ENCODE measurements at regions not wholly inside any gene's neighbourhood (a gene's known extent, or its start where the extent isn't known, plus 50 kb on each side); places are given as distances from the start of the nearest gene placed in this dataset.

DNA sequence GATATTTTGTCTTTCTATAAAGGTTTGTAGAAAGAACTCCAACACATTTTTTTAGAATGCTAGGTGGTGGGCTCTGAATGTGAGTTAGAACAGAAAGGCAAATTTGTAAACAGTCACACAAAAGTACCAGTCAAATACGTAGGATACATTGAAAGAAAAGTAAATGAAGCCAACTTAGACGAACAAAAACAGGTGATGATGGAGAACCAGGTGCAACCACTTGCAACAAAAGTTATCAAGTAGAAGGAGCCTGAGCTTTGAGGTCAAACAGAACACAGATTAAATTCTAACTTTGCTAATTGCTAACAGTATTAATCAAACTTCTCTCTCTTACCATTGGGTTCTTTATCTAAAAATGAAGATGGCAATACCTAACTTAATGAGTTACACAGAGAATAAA, 62.7 kb upstream of the DAPP1 start:
- Histone ChIP-seq H3K4me1 (no peaks in the 10 kb centered on the region), H2AFZ (replicated peaks) (no peak overlapping the region), H3K9me3 (ENCODE audit: low read depth) (no peaks in the 10 kb centered on the region), H3K36me3 (no peaks in the 10 kb centered on the region), H3K79me2 (ENCODE audit: low read depth) (no peaks in the 10 kb centered on the region), H3K27me3 (no peaks in the 10 kb centered on the region), H3K9ac (no peak overlapping the region), H4K20me1 (ENCODE audit: low read depth) (no peaks in the 10 kb centered on the region), H3F3A (ENCODE audit: low read depth) (no peaks in the 10 kb centered on the region), H3K27ac (no peak overlapping the region), H3K4me2 (no peak overlapping the region), H3K4me3 (no peak overlapping the region)
- TF ChIP-seq EZH2phosphoT487 (IDR thresholded peaks at IDR 0.05) (no peak), EZH2 (IDR thresholded peaks at IDR 0.05) (no peak)
- TF ChIP-seq, protein P1, sequence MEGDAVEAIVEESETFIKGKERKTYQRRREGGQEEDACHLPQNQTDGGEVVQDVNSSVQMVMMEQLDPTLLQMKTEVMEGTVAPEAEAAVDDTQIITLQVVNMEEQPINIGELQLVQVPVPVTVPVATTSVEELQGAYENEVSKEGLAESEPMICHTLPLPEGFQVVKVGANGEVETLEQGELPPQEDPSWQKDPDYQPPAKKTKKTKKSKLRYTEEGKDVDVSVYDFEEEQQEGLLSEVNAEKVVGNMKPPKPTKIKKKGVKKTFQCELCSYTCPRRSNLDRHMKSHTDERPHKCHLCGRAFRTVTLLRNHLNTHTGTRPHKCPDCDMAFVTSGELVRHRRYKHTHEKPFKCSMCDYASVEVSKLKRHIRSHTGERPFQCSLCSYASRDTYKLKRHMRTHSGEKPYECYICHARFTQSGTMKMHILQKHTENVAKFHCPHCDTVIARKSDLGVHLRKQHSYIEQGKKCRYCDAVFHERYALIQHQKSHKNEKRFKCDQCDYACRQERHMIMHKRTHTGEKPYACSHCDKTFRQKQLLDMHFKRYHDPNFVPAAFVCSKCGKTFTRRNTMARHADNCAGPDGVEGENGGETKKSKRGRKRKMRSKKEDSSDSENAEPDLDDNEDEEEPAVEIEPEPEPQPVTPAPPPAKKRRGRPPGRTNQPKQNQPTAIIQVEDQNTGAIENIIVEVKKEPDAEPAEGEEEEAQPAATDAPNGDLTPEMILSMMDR (IDR thresholded peaks at IDR 0.05) = no peak
- Mint-ChIP-seq H3K27me3 (ENCODE audit: insufficient read depth, low read depth) (no peaks in the 10 kb centered on the region), H3K4me3 (no peak overlapping the region), H3K4me1 (peaks cover 3% of the 10 kb centered on the region), H3K9me3 (no peaks in the 10 kb centered on the region), H3K36me3 (no peaks in the 10 kb centered on the region), H3K27ac (no peak overlapping the region)
- no peak for DNase-seq (ENCODE audit: low spot score)

DNA sequence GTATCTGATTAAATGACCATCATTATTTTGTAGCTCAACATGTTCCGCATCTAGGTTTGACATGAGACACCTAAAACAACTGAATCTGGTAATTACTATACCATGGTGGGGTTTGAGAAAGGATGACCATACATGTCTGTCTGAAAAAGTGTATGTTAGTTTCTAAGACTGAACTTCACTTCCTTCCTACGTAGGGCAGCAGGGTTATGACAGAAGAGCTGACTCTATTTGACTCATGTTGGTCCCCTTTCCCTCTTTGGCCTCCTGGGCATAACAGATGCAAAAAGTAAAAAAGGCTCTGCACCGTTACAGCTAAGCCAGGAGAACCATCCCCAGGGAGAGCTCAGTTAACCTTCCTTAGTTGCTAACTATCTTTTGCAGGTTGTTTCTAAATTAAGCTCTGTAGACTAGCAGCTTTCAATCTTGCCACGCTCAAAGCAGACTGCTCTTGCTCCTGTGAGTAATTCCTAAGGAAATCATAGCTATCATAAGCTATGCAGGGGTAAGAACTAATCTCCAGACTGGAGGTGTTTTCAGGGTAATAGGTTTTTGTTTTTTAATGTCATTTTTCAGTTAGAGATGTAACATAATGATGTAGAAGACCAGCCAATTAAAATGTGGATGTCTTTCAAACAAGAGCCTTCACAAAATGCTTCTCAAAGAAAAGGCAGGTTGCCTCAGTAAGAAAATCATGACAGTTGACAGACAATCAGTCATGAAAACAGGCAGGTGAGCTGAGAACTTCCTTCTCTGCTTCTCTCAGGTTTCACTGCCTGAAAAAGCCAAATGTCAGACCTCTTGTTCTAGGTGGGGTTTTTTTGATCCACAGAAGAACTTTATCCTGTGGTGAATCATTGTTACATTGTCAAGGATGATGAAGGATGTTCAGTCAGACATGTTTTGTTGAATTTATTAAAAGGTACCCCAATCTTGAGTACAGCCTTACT, 66.9 kb upstream of the DAPP1 start:
- H3K27me3 ChIP-seq = no peaks in the 10 kb centered on the region
- Mint-ChIP-seq H3K36me3 (no peaks in the 10 kb centered on the region), H3K27ac (no peak overlapping the region), H3K4me1 (no peaks in the 10 kb centered on the region), H3K27me3 (ENCODE audit: insufficient read depth, low read depth) (no peaks in the 10 kb centered on the region), H3K4me3 (no peak overlapping the region), H3K9me3 (no peaks in the 10 kb centered on the region)
- no peak overlapping the region for H3K4me2 ChIP-seq
- no peaks in the 10 kb centered on the region for H4K20me1 ChIP-seq (ENCODE audit: low read depth)
- no peaks in the 10 kb centered on the region for H3K79me2 ChIP-seq (ENCODE audit: low read depth)
- no peak overlapping the region for H2AFZ ChIP-seq (replicated peaks)
- no peaks in the 10 kb centered on the region for H3K36me3 ChIP-seq
- TF ChIP-seq EZH2 (IDR thresholded peaks at IDR 0.05) = no peak
- TF ChIP-seq EZH2phosphoT487 (IDR thresholded peaks at IDR 0.05) = no peak
- TF ChIP-seq, protein P1 (IDR thresholded peaks at IDR 0.05) = no peak
- H3K27ac ChIP-seq = no peak overlapping the region
- no peak overlapping the region for H3K4me3 ChIP-seq
- H3K9me3 ChIP-seq (ENCODE audit: low read depth) = no peaks in the 10 kb centered on the region
- H3K4me1 ChIP-seq = no peaks in the 10 kb centered on the region
- no peak overlapping the region for H3K9ac ChIP-seq
- H3F3A ChIP-seq (ENCODE audit: low read depth) = no peaks in the 10 kb centered on the region
- no peak for DNase-seq (ENCODE audit: low spot score)

DNA sequence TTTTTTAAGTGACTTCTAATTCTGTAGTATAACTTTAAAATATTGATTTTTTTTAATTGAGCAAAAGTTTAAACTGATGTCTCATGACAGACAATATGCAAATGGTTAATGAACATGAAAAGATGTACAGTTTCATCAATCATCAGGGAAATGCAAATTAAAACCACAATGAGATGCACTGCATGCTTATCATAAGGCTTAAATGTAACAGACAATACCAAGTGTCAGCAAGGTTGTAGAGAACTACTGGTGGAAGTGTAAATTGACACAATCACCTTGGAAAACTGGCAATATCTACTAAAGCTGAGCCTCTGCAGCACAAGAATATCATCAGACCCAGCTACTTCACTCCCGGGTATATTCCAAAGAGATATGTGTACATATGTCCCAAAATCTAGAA, 70.2 kb upstream of the DAPP1 start:
- no peak for DNase-seq (ENCODE audit: low spot score)
- Histone ChIP-seq H3K9ac (no peak overlapping the region), H4K20me1 (ENCODE audit: low read depth) (no peaks in the 10 kb centered on the region), H3F3A (ENCODE audit: low read depth) (no peaks in the 10 kb centered on the region), H3K36me3 (no peaks in the 10 kb centered on the region), H3K9me3 (ENCODE audit: low read depth) (no peaks in the 10 kb centered on the region), H2AFZ (replicated peaks) (no peak overlapping the region), H3K4me1 (no peaks in the 10 kb centered on the region), H3K79me2 (ENCODE audit: low read depth) (no peaks in the 10 kb centered on the region), H3K27me3 (no peaks in the 10 kb centered on the region), H3K4me3 (no peak overlapping the region), H3K4me2 (no peak overlapping the region), H3K27ac (no peak overlapping the region)
- TF ChIP-seq EZH2 (IDR thresholded peaks at IDR 0.05) (no peak), EZH2phosphoT487 (IDR thresholded peaks at IDR 0.05) (no peak)
- TF ChIP-seq, protein P1 (IDR thresholded peaks at IDR 0.05) = no peak
- Mint-ChIP-seq H3K27ac (no peak overlapping the region), H3K9me3 (no peaks in the 10 kb centered on the region), H3K36me3 (no peaks in the 10 kb centered on the region), H3K4me1 (no peaks in the 10 kb centered on the region), H3K27me3 (ENCODE audit: insufficient read depth, low read depth) (no peaks in the 10 kb centered on the region), H3K4me3 (no peak overlapping the region)

Measured in neural progenitor cell (in vitro differentiated cells).